ENCODE measurements at regions not wholly inside any gene's neighbourhood (a gene's known extent, or its start where the extent isn't known, plus 50 kb on each side); places are given as distances from the start of the nearest gene placed in this dataset.
"Not testable (repeated sequence)": the region's sequence is repeated elsewhere in the genome, so short reads cannot be mapped to it uniquely, and the experiment has no call there.

DNA sequence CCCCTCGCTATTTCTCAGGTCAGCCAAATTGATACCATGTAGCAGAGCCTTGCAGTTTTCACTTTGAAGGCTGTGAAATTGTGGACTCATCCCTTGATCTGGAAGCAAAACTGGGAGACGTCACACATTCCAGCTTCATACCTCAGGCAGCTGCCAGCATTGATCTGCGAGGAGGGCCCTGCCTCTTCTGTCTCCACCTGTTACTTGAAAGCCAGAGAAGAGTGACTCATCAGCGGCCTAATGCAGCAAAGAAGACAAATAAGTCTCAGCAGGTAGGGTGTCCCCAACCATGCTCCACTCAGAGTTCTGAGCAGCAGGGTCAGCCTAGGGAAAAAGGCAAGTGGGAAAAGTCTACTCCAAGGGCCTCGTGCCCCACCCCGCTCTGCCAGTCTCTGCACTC lies 69.4 kb upstream of the BMP2 start:
- no peaks in the 10 kb centered on the region for H3K9me3 ChIP-seq
- H3K36me3 ChIP-seq = no peaks in the 10 kb centered on the region
- H3K27me3 ChIP-seq = no peaks in the 10 kb centered on the region
- no peak overlapping the region for H3K4me3 ChIP-seq
- DNase-seq = no peak

DNA sequence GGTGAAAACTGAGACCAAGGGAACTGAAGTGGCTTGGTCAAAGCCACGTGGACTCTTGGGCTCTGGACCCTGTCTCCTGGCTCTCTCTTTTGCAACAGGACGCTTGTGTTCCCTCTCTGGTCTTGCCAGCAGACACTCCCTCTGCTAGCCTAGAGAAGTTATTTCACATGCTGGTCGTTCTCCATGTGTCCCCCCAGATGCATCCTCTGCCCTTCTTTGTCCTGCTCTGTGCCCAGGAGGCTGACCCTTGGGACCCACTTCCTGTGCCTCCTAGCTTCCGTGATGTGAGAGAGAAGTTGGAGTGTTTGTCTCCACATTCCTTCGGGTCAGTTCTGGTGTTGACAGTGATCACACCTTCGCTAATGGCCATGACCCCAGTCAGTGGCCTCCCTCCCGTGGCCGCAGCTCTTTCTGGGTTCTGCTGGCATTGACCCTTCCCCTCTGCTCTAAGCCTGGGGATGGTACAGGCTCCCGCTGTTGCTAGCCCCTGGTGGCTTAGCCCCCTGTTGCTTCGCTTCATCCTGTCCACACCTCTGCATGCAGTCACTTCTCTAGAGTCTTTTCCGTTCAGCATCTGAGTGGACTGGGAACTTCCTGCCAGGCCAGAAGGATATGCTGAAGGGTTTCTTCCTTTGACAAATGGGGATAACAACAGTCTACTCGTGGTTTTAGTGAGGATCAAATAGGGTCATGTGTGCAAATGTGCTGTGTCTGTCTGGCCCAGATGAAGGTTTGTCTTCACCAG lies 70.1 kb upstream of the BMP2 start:
- H3K27me3 ChIP-seq = no peaks in the 10 kb centered on the region
- H3K36me3 ChIP-seq = no peaks in the 10 kb centered on the region
- no peak for DNase-seq
- no peak overlapping the region for H3K4me3 ChIP-seq
- H3K9me3 ChIP-seq = no peaks in the 10 kb centered on the region

DNA sequence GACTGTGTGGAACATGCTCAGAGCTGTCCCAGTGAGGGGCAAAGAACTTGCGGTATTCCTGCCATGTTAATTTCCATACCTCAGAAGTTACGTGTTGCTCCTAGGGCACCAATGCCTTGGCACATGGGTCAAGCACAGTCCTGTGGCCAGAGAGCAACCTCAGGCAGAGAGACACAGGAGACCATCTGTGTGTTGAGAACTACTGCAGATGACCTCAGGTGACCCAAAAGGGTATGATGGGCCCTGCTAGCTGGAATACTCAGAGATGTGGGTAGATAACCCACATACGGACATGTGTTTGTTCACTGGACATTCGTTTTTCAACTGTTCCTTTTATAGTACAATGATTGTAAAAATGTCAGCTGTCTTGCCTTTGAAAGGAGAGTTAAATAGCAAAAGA lies 71.5 kb upstream of the BMP2 start:
- Histone ChIP-seq H3K9me3 (no peaks in the 10 kb centered on the region), H3K36me3 (no peaks in the 10 kb centered on the region), H3K4me3 (no peak overlapping the region), H3K27me3 (no peaks in the 10 kb centered on the region)
- DNase-seq = no peak

DNA sequence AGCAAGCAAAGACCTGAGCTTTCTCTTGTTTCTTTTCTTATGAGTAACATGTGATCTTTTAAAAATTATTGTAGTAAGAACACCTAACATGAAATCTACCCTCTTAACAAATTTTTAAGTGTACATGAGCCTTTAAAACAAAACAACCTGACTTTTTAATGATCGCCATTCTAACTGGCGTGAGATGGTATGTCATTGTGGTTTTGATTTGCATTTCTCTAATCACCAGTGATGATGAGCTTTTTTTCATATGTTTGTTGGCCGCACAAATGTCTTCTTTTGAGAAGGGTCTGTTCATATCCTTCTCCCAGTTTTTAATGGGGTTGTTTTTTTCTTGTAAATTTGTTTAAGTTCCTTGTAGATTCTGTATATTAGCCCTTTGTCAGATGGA lies 73.7 kb upstream of the BMP2 start:
- H3K36me3 ChIP-seq, H3K4me3 ChIP-seq, DNase-seq, H3K27me3 ChIP-seq, H3K9me3 ChIP-seq: not testable (repeated sequence)

DNA sequence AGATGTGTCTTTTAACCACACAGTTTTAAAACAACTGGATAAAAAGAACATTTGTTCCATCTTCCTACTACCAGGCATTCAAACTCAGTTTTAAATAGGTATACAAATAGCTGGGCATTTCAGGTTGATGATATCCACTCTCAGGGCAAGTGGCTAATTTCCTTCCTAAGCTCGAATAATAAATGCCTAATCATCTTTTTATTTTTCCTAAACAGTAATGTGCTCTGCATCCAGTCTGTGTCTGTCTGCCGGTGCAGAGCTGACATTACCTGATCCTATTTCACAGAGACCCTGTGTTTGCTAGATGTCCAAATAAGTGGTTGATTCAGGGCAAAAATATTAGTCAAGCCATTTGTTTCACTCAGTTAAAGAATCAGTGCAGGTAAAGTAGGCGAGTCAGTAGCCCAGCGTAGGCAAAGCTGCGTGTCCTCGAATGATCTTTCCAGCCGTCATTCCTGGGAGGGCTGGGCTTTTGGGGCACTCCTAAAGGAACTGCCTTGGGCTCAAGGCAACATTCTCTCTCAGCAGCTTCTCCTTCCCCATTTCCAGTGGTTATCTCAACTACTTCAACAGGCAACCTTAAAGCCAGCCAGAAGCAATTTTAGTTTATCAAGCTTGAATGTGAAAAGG lies 74.2 kb upstream of the BMP2 start:
- Histone ChIP-seq H3K27me3 (no peaks in the 10 kb centered on the region), H3K4me3 (no peak overlapping the region), H3K9me3 (no peaks in the 10 kb centered on the region), H3K36me3 (no peaks in the 10 kb centered on the region)
- DNase-seq = no peak

DNA sequence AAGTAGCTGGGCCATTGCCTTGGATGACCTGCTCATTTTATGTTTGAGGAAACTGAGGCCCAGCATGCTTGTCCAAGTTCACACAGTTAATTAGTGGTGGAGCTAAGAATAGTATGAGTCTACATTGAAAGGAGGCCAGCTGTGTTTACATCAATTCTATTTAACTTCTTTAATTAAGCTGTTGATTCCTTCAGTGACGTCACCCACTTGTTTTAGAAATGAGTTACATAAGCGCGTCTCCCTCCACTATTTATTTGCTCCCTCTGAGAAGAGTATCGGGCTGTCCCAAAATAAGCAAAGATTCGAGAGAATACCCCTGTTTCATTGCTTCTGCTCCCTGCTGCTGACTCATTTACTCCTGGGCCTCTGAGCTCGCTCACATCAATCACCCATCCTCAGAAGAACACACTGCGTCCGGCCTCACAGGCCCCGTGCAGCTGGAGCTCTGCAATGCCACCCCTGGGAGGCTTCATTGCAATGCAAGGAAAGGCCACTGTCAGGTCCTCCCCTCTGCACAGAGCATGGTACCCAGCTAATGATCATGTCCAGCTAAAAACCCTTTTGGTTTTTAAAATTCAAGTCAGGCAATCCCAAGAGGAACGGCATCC lies 74.8 kb upstream of the BMP2 start:
- no peak overlapping the region for H3K4me3 ChIP-seq
- no peaks in the 10 kb centered on the region for H3K27me3 ChIP-seq
- no peaks in the 10 kb centered on the region for H3K9me3 ChIP-seq
- no peaks in the 10 kb centered on the region for H3K36me3 ChIP-seq
- DNase-seq = no peak

DNA sequence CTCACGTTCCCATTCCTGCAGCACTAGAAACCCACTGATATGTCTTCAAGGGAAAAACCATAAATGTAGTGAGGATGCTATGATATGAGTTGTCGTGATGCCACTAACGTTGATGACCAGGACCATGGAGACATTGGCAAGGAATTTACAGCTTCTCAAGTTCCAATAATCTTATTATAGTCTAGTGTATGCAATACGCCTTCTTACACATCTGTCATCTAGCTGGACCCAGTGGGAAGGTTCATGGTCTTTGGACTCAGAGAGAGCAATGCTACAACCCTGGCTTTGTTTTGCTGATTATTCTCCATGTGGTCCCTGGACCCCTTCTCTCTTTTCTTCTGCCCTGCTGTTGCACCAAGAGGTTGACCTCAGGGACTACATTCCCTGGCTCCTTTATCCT lies 76.0 kb upstream of the BMP2 start:
- H3K27me3 ChIP-seq = no peaks in the 10 kb centered on the region
- no peaks in the 10 kb centered on the region for H3K9me3 ChIP-seq
- no peak for DNase-seq
- H3K4me3 ChIP-seq = no peak overlapping the region
- H3K36me3 ChIP-seq = no peaks in the 10 kb centered on the region

DNA sequence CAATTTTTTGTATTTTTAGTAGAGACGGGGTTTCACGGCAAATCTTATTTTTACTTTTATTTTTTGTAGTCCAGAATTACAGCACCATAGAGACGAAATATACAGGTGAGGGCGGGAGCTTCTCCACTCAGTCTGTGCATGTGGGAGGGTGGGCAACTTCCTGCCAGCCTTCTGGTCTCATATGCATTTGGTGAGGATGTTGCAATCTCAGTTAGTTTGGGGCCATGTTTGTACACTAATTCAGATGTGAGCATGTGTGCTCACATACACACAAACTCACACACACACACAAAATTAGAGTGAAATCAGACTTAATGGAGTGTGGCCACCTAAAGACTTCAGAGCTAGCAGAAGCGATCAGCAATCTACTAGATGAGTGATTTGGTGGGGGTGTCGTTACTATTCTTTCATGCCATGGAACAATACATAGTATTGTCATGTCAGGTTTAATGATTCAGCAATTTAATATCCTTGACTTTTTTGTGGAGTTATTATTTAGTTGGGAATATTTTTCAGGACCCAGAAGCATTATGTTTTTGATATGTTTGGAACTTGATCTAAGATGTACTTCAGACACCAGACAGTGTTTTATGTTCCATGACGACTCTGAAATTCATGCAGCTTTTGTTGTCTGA lies 78.0 kb upstream of the BMP2 start:
- Histone ChIP-seq H3K4me3 (no peak overlapping the region), H3K27me3 (no peaks in the 10 kb centered on the region), H3K9me3 (no peaks in the 10 kb centered on the region), H3K36me3 (no peaks in the 10 kb centered on the region)
- no peak for DNase-seq

DNA sequence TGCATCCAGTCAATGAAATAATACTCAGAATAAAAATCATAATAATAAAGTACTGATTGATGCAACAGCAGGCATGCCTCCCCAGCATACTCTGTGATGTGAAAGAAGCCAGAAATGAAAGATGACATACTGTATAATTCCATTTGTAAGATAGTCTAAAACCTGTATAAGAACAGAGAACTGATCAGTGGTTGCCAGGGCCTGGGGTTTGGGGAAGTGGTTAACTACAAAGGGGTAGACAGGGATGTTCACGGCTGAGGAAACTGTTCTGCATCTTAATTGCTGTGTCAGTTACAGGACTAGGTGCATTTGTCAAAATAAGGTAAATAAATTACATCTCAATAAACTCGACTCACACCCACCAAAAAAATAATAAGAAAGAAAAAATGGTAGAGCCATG lies 81.3 kb upstream of the BMP2 start:
- Histone ChIP-seq H3K27me3 (no peaks in the 10 kb centered on the region), H3K4me3 (no peak overlapping the region), H3K9me3 (no peaks in the 10 kb centered on the region), H3K36me3 (no peaks in the 10 kb centered on the region)
- no peak for DNase-seq

DNA sequence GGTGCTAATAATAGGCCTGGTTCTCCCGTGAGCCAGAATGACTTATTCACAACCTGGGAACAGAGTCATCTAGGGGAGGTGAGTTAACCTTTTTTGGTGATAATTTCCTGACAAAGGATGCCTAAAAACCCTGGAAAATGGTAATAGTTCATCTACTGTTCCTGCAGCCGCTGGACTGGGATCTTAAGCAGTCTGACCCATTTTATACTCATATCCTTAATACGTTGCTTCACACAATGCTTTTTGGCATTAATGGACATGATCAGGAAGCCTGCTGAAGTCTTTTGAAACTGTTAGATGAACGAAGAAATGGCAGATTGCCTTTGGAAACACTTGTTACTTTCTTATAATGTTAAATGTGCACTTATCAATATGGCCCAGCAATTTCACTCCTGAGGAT lies 81.9 kb upstream of the BMP2 start:
- DNase-seq = no peak
- no peaks in the 10 kb centered on the region for H3K36me3 ChIP-seq
- H3K9me3 ChIP-seq = no peaks in the 10 kb centered on the region
- H3K4me3 ChIP-seq = no peak overlapping the region
- H3K27me3 ChIP-seq = no peaks in the 10 kb centered on the region

DNA sequence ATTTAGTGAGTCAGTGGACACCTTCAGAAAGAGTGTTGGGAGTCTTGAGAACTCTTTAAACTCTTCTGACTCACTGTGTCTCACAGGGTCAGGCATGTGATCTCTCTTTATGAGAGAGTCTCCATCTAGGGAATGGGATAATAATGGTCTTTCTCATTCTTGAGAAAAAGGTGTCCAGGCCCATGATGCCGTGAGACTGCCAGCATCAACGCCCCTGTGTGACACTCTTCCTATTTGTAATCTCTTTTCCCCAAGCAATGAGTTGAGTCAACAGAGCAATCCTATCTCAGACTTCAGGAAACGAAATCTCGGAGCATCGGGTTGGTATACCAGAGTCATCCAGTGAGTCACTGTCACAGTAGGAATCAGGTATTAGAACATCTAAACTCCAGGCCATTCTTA lies 82.3 kb upstream of the BMP2 start:
- no peaks in the 10 kb centered on the region for H3K9me3 ChIP-seq
- no peak overlapping the region for H3K4me3 ChIP-seq
- DNase-seq = no peak
- H3K36me3 ChIP-seq = no peaks in the 10 kb centered on the region
- no peaks in the 10 kb centered on the region for H3K27me3 ChIP-seq

DNA sequence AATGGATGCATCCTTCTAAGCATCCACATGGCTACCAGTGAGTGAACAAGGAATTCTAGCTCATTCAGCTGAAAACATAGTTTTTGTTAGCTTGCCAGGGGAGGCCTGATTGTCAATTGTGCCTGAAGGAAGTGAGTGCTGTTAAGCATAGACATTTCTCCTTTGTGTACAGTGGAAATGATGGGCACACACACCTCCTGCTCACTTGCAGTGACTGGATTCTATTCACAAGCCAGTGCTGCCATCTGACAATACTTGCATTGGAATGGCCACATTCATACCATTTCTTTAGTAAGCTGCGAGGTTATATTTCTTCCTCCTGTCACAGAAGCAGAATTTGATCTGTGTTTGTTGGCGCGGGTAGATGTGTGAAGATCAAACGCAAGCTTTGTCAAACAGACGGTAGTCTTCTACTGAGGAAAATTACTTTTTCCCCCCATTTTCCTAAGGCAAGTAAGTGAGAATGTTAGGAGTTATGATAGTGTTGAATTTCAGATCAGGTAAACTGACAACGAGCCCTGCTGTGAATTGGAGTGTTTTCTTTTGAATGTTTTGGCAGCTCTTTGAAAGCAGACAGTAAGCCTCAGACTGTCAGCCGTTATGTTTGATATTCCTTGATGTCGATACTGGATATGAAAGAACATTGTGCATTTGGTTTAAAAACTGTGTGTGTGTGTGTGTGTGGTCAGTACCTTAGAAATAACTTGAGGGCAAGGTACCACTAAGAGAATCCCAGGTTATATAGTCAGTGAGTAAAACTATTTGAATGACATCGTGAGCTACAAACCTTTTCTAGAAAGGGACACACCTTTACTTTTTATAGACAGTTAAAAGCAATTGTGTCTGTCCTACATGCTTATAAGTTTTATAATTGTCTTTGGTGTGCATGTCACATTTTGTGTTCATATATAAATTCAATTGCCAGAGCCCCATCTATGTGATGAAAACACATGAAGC lies 84.2 kb upstream of the BMP2 start:
- no peaks in the 10 kb centered on the region for H3K9me3 ChIP-seq
- H3K4me3 ChIP-seq = no peak overlapping the region
- H3K27me3 ChIP-seq = no peaks in the 10 kb centered on the region
- no peaks in the 10 kb centered on the region for H3K36me3 ChIP-seq
- no peak for DNase-seq

DNA sequence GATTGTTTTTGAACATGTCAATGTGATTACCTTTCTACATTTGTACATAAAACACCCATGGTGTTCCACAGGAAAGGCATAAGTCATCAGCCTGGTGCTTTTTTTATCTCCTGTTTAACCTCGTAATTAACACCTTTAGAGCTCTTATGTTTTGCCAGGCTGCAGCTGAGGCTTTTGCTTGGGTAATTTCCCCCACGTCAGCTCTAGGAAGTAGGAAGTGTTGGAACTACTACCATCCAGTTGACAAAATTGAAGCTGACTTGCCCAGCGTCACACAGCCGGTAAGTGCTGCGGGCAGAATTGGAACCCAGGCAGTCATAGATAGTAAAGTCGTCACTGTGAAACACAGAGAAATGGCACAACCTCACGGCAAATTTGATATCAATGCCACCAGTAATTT lies 86.6 kb upstream of the BMP2 start:
- Histone ChIP-seq H3K27me3 (no peaks in the 10 kb centered on the region), H3K9me3 (no peaks in the 10 kb centered on the region), H3K36me3 (no peaks in the 10 kb centered on the region), H3K4me3 (no peak overlapping the region)
- no peak for DNase-seq

DNA sequence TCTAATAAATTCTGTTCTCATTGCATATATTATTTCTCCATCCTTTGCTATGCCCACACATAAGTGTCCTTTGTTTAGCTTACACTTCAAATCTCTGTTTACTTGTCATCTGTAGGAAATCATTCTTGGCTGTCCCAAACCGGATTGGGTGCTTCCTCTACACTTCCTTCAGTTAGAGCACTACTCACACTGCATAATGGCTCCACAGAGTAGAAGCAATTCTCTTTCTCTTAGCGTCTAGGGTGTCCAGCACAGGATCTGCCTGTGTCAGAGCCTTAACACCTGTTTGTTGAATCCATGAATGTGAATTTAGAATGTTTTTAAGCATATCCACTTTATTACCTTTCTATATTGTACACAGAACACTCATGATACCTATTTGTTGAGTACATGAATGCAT lies 87.0 kb upstream of the BMP2 start:
- H3K27me3 ChIP-seq = no peaks in the 10 kb centered on the region
- H3K4me3 ChIP-seq = no peak overlapping the region
- DNase-seq = no peak
- no peaks in the 10 kb centered on the region for H3K9me3 ChIP-seq
- H3K36me3 ChIP-seq = no peaks in the 10 kb centered on the region

DNA sequence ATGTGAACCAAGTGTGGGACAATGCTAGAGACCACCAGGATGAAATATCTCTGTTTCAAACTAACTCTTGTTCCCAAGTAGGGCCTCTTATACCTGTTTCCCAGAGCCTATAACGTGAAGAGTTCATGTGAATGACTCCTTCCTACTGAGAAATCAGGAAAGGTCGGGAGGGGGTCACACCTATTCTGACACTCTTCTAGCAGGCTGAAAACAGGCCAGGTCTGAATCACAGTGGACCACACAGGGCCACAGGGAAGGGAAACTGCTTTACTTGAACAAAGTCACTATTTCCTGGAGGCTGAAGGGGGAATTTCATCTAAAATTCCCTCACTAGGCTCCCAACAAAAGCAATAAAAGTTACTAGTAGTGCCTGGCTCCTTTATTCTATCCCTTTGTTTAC lies 88.4 kb upstream of the BMP2 start:
- H3K4me3 ChIP-seq = no peak overlapping the region
- no peak for DNase-seq
- H3K36me3 ChIP-seq = no peaks in the 10 kb centered on the region
- no peaks in the 10 kb centered on the region for H3K27me3 ChIP-seq
- no peaks in the 10 kb centered on the region for H3K9me3 ChIP-seq

DNA sequence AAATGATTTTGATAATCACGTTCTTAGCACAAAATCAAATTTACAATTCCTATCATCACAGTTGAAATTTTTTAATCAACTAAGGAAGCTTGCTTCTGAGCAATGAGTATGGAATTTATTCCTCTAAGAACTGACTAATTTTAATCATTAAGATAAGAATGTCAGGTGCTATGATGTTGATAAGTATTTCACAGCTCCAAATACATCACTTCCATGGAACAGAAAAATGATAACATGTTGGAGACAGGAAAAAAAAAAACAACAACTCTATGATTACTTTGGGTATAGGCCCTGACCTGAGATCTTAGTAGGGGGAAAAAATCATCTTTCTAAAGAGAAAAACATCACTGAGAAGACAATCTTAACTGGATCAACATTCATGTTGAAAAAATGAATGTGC lies 89.4 kb upstream of the BMP2 start:
- H3K4me3 ChIP-seq = no peak overlapping the region
- DNase-seq = no peak
- no peaks in the 10 kb centered on the region for H3K36me3 ChIP-seq
- H3K27me3 ChIP-seq = no peaks in the 10 kb centered on the region
- H3K9me3 ChIP-seq = no peaks in the 10 kb centered on the region

DNA sequence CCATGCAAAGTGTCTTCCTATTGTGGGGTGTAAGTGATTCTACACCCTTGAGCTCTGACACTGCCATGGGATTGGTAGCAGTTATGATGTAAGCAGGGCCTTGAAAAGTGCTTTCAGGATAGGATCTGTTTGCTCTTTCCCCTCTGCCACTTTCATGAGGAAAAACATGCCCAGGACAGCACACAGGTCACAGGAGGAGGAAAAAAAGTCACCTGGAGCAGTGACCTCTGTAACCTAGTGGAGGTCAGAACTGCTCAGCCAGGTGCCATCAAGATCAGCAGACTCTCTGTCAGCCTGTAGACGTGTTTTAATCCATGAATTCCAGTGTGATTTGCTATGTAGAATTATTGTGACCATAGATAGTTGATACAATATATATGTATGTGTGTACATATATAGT lies 92.7 kb upstream of the BMP2 start:
- Histone ChIP-seq H3K27me3 (no peaks in the 10 kb centered on the region), H3K9me3 (no peaks in the 10 kb centered on the region), H3K36me3 (no peaks in the 10 kb centered on the region), H3K4me3 (no peak overlapping the region)
- no peak for DNase-seq
